ENCODE measurements at regions not wholly inside any gene's neighbourhood (a gene's known extent, or its start where the extent isn't known, plus 50 kb on each side); places are given as distances from the start of the nearest gene placed in this dataset.

DNA sequence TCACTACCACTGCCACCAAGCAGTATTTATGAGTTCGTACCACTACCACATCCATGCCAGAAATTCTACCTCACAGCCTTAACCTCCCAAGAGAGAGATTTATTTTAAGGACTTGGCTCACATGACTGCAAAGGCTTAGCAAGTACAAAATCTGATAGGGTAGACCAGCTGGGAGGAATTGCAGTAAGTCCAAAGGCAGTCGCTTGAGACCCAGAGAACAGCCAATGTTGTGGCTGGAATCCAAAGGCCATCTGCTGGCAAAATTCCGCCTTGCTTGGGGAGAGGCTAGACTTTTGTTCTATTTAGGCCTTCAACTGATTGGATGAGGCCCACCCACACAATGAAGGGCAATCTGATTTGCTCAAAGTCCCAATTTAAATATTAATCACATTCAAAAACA lies 101.4 kb upstream of the STT3B start:
- TF ChIP-seq POLR2A (IDR thresholded peaks at IDR 0.05) (no peak), POLR2AphosphoS5 (IDR thresholded peaks at IDR 0.05) (no peak)
- TF ChIP-seq, protein P1, sequence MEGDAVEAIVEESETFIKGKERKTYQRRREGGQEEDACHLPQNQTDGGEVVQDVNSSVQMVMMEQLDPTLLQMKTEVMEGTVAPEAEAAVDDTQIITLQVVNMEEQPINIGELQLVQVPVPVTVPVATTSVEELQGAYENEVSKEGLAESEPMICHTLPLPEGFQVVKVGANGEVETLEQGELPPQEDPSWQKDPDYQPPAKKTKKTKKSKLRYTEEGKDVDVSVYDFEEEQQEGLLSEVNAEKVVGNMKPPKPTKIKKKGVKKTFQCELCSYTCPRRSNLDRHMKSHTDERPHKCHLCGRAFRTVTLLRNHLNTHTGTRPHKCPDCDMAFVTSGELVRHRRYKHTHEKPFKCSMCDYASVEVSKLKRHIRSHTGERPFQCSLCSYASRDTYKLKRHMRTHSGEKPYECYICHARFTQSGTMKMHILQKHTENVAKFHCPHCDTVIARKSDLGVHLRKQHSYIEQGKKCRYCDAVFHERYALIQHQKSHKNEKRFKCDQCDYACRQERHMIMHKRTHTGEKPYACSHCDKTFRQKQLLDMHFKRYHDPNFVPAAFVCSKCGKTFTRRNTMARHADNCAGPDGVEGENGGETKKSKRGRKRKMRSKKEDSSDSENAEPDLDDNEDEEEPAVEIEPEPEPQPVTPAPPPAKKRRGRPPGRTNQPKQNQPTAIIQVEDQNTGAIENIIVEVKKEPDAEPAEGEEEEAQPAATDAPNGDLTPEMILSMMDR (IDR thresholded peaks at IDR 0.05) = no peak

Data from breast epithelium (tissue), 3 donors.